ENCODE measurements at regions not wholly inside any gene's neighbourhood (a gene's known extent, or its start where the extent isn't known, plus 50 kb on each side); places are given as distances from the start of the nearest gene placed in this dataset.

DNA sequence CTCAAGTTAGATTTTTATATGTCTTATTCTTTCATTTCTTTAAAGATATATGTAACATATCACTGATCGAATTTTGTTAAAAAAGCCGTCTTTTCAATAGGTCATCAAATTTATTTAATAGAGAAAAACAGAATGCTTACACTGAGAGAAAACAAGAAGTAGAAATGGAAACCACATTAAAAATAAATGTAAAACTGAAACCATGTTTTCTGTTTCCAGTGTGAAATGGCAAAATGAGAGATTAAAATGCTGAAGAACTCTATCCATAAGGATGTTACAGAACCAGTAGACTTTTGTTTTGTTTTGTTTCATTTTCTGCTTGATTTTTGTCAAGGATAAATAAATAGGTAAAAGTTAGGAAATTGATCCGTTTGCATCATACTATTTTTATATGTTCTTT lies 210.1 kb downstream of the PRDM9 start:
- TF ChIP-seq MAZ (IDR thresholded peaks at IDR 0.05; ENCODE audit: borderline replicate concordance, low read depth, low read length) = no peak
- no peaks in the 10 kb centered on the region for H3K36me3 ChIP-seq (ENCODE audit: control insufficient read depth, insufficient read depth, low read length)
- H3K9me3 ChIP-seq (ENCODE audit: control insufficient read depth, insufficient read depth, low read length) = no peaks in the 10 kb centered on the region
- no peak overlapping the region for H2BK15ac ChIP-seq (ENCODE audit: low read depth, low read length)
- H3K56ac ChIP-seq (ENCODE audit: extremely low read depth, insufficient read depth, low read length) = no peak overlapping the region
- no peak overlapping the region for H3K4me3 ChIP-seq (ENCODE audit: insufficient read depth, low read depth, low read length)
- H3K4ac ChIP-seq (ENCODE audit: low read depth, low read length) = no peak overlapping the region
- POLR2A ChIA-PET (ENCODE audit: unreplicated experiment) = no interaction called here
- H3K27ac ChIP-seq (ENCODE audit: insufficient read depth, low read length) = no peak overlapping the region
- no peak overlapping the region for H4K91ac ChIP-seq (ENCODE audit: insufficient read depth, low read depth, low read length)
- no peak overlapping the region for H2AFZ ChIP-seq (replicated peaks; ENCODE audit: low read length, poor library complexity)
- H3K79me1 ChIP-seq (ENCODE audit: low read depth in 1 of 2, low read length in 2 of 2) = no peaks in the 10 kb centered on the region
- H3K14ac ChIP-seq (replicated peaks; ENCODE audit: low read depth, low read length) = no peak overlapping the region
- H2AK9ac ChIP-seq (replicated peaks; ENCODE audit: low read depth, low read length, poor library complexity) = no peak overlapping the region
- H3K4me1 ChIP-seq (ENCODE audit: control insufficient read depth, insufficient read depth, low read length) = no peaks in the 10 kb centered on the region
- no peak overlapping the region for H2BK120ac ChIP-seq (ENCODE audit: low read depth, low read length)
- H3K27me3 ChIP-seq (ENCODE audit: control insufficient read depth, insufficient read depth, low read length) = no peaks in the 10 kb centered on the region
- H3K9ac ChIP-seq (ENCODE audit: low read depth, low read length) = no peak overlapping the region
- WGBS, 2 experiments (ENCODE audit: extremely low coverage in 2 of 2, insufficient read length in 1 of 2) = no CpG with 5 or more reads among the region's 3 CpGs
- intact Hi-C loops (cut with micrococcal nuclease) = no loop called here
- H2BK5ac ChIP-seq (ENCODE audit: low read depth, low read length, poor library complexity, severe bottlenecking) = no peak overlapping the region
- no peak overlapping the region for H3K23ac ChIP-seq (ENCODE audit: low read depth, low read length)
- DNase-seq (no peak), ATAC-seq (ENCODE audit: low read depth) (no peak)
- no peak overlapping the region for H2BK20ac ChIP-seq (ENCODE audit: low read depth, low read length)
- CTCF ChIA-PET = no interaction called here
- H4K8ac ChIP-seq (ENCODE audit: low read depth in 2 of 2, low read length in 2 of 2) = no peak overlapping the region
- in situ Hi-C loops (cut with MboI; ENCODE audit: low sequenced_read_pairs) = no loop called here
- no peaks in the 10 kb centered on the region for H3K9me1 ChIP-seq (ENCODE audit: insufficient read depth, low read length)
- H3K18ac ChIP-seq (ENCODE audit: low read depth, low read length) = no peak overlapping the region
- BruUV-seq (replicated peaks) = no TSS peak
- no peak overlapping the region for H4K5ac ChIP-seq (ENCODE audit: low read depth, low read length)
- no peaks in the 10 kb centered on the region for H4K20me1 ChIP-seq (ENCODE audit: insufficient read depth, low read length)
- H2AK5ac ChIP-seq (ENCODE audit: low read depth, low read length) = no peak overlapping the region
- H3K4me2 ChIP-seq (ENCODE audit: low read depth, low read length) = no peak overlapping the region
- dilution Hi-C loops (cut with HindIII; ENCODE audit: low sequenced_read_pairs, unreplicated experiment) = no loop called here

Data from IMR-90 (cell line).